Neural cell (in vitro differentiated cells): ENCODE measurements at regions not wholly inside any gene's neighbourhood (a gene's known extent, or its start where the extent isn't known, plus 50 kb on each side); places are given as distances from the start of the nearest gene placed in this dataset.

Experiments used
- H2AFZ ChIP-seq: fragments of 200-600, 300-800 bp; sonication (generic), shearing (Covaris generic); 2 replicates; pipeline ENCODE4 v1.6.0; 2014; ENCODE audit warnings: low read depth, mild to moderate bottlenecking, antibody characterized with exemption, low read length, moderate library complexity
- H3F3A ChIP-seq: fragments of 200-600 bp; shearing (Covaris generic); 2 replicates; pipeline ENCODE4 v1.6.1; 2016; ENCODE audit warnings: mild to moderate bottlenecking, moderate library complexity, mixed read lengths, antibody characterized with exemption, low read length; ENCODE audit not compliant: insufficient read depth, poor library complexity, severe bottlenecking
- H3K27ac ChIP-seq: fragments of 200-600, 300-800 bp; sonication (generic), shearing (Covaris generic); 2 replicates; pipeline ENCODE4 v1.5.1; 2014; ENCODE audit warnings: mild to moderate bottlenecking, low read length, moderate library complexity
- H3K27me3 ChIP-seq: fragments of 300-800, 200-600 bp; sonication (generic), shearing (Covaris generic); 2 replicates; pipeline ENCODE4 v1.6.0; 2014; ENCODE audit warnings: mild to moderate bottlenecking, low read depth, low read length, moderate library complexity; ENCODE audit not compliant: insufficient read depth
- H3K36me3 ChIP-seq: fragments of 300-800, 200-600 bp; sonication (generic), shearing (Covaris generic); 2 replicates; pipeline ENCODE4 v1.5.1; 2014; ENCODE audit warnings: mild to moderate bottlenecking, antibody characterized with exemption, low read length, moderate library complexity; ENCODE audit not compliant: insufficient read depth
- H3K4me2 ChIP-seq: fragments of 300-800, 200-600 bp; sonication (generic), shearing (Covaris generic); 2 replicates; pipeline ENCODE4 v1.6.0; 2014; ENCODE audit warnings: mild to moderate bottlenecking, low read length
- H3K4me3 ChIP-seq: fragments of 300-800, 200-600 bp; sonication (generic), shearing (Covaris generic); 2 replicates; pipeline ENCODE4 v1.5.1; 2014; ENCODE audit warnings: mild to moderate bottlenecking, low read length, moderate library complexity
- H3K79me2 ChIP-seq: fragments of 200-600 bp; shearing (Covaris generic); replicated peaks from 2 replicates; pipeline ENCODE4 v1.6.0; 2014; ENCODE audit warnings: mild to moderate bottlenecking, low read length, moderate library complexity; ENCODE audit not compliant: insufficient read depth
- H3K9ac ChIP-seq: fragments of 300-800, 200-600 bp; sonication (generic), shearing (Covaris generic); 2 replicates; pipeline ENCODE4 v1.6.1; 2016; ENCODE audit warnings: mild to moderate bottlenecking, low read length, mixed read lengths
- H3K9me2 ChIP-seq: fragments of 200-600 bp; shearing (Covaris generic); 2 replicates; pipeline ENCODE4 v1.6.1; 2016; ENCODE audit warnings: mild to moderate bottlenecking, low read length, mixed read lengths; ENCODE audit not compliant: insufficient read depth
- H3K9me3 ChIP-seq: fragments of 200-600, 300-800 bp; sonication (generic), shearing (Covaris generic); 2 replicates; pipeline ENCODE4 v1.6.1; 2016; ENCODE audit warnings: mild to moderate bottlenecking, mixed run types, low read length, moderate library complexity, mixed read lengths
- H4K20me1 ChIP-seq: fragments of 200-600 bp; shearing (Covaris generic); 2 replicates; pipeline ENCODE4 v1.6.1; 2016; ENCODE audit warnings: mild to moderate bottlenecking, mixed run types; ENCODE audit not compliant: insufficient read depth
- CTCF ChIP-seq: fragments of 450-650 bp; IDR thresholded peaks from 2 replicates; pipeline ENCODE4 v1.5.1; 2014; ENCODE audit warnings: antibody characterized with exemption, mild to moderate bottlenecking, moderate library complexity; ENCODE audit not compliant: poor library complexity, severe bottlenecking
- EP300 ChIP-seq: fragments of 450-650 bp; conservative IDR thresholded peaks from 2 replicates; pipeline ENCODE4 v1.6.1; 2014; ENCODE audit warnings: antibody characterized with exemption, mild to moderate bottlenecking, moderate library complexity; ENCODE audit not compliant: poor library complexity, severe bottlenecking
- EZH2 ChIP-seq: fragments of 200-600, 300-800 bp; shearing (Covaris generic), sonication (generic); IDR thresholded peaks from 2 replicates; pipeline ENCODE4 v1.6.1; 2014; ENCODE audit warnings: antibody characterized with exemption, low read length, borderline replicate concordance, mild to moderate bottlenecking; ENCODE audit not compliant: insufficient read depth, poor library complexity, severe bottlenecking
- MXI1 ChIP-seq: fragments of 450-650 bp; conservative IDR thresholded peaks from 2 replicates; pipeline ENCODE4 v1.6.1; 2014; ENCODE audit warnings: antibody characterized with exemption, mild to moderate bottlenecking; ENCODE audit not compliant: poor library complexity, severe bottlenecking
- POLR2AphosphoS5 ChIP-seq: IDR thresholded peaks from 2 replicates; pipeline ENCODE4 v1.6.1; 2012
- RAD21 ChIP-seq: fragments of 450-650 bp; conservative IDR thresholded peaks from 2 replicates; pipeline ENCODE4 v1.6.1; 2014; ENCODE audit warnings: antibody characterized with exemption, mild to moderate bottlenecking, moderate library complexity
- REST ChIP-seq: IDR thresholded peaks from 2 replicates; pipeline ENCODE4 v1.6.1; 2012; ENCODE audit warnings: borderline replicate concordance
- SMC3 ChIP-seq: fragments of 450-650 bp; conservative IDR thresholded peaks from 2 replicates; pipeline ENCODE4 v1.6.1; 2014; ENCODE audit warnings: antibody characterized with exemption, mild to moderate bottlenecking, moderate library complexity; ENCODE audit not compliant: poor library complexity
- TAF1 ChIP-seq: IDR thresholded peaks from 2 replicates; pipeline ENCODE4 v1.6.1; 2012; ENCODE audit warnings: low read depth

DNA sequence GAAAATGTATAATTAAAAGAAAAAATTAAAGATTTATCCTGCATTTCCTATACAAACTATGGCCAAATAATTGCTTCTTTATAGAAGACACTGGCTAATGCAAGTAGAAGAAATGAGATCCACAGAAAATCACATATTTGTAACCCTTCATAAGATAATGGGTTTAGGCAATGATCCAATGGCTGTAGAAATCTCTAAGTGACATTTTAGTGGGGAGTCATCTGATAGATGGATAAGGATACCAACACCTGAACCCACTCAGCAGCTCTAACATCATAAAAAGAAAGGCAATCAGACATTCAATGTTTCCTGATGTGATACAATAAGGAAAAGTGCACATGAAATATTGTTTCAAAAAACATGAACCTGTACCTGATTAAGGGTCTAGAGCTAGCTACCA is 297.5 kb downstream of the CXCL12 start:
- Histone ChIP-seq H3K27me3 (no peaks in the 10 kb centered on the region), H3K27ac (no peak overlapping the region), H3F3A (no peaks in the 10 kb centered on the region), H3K9me2 (no peaks in the 10 kb centered on the region), H3K79me2 (no peaks in the 10 kb centered on the region), H3K9ac (no peak overlapping the region), H3K4me2 (no peak overlapping the region), H3K9me3 (no peaks in the 10 kb centered on the region), H2AFZ (no peak overlapping the region), H4K20me1 (no peaks in the 10 kb centered on the region), H3K36me3 (no peaks in the 10 kb centered on the region), H3K4me3 (no peak overlapping the region)
- no peak for TF ChIP-seq RAD21
- TF ChIP-seq REST, result no peak
- TF ChIP-seq MXI1, result no peak
- no peak for TF ChIP-seq SMC3
- TF ChIP-seq CTCF, result no peak

- Histone ChIP-seq H3F3A (no peaks in the 10 kb centered on the region), H3K27ac (no peak overlapping the region), H3K79me2 (no peaks in the 10 kb centered on the region), H3K36me3 (no peaks in the 10 kb centered on the region), H3K4me3 (no peak overlapping the region), H3K9me2 (no peaks in the 10 kb centered on the region), H4K20me1 (no peaks in the 10 kb centered on the region), H3K9ac (no peak overlapping the region), H2AFZ (no peak overlapping the region), H3K9me3 (no peaks in the 10 kb centered on the region), H3K27me3 (no peaks in the 10 kb centered on the region), H3K4me2 (no peak overlapping the region)
- TF ChIP-seq EZH2 (no peak), CTCF (no peak), MXI1 (no peak), EP300 (no peak), SMC3 (no peak), TAF1 (no peak), REST (no peak), RAD21 (no peak), POLR2AphosphoS5 (no peak)
Observed at GRCh38 chr10:44083719-44084400, 301.0 kb downstream of the CXCL12 start.
